ENCODE measurements at regions not wholly inside any gene's neighbourhood (a gene's known extent, or its start where the extent isn't known, plus 50 kb on each side); places are given as distances from the start of the nearest gene placed in this dataset.
A peak's percentile ranks its signal among the peaks of the same experiment; 100 is the strongest.
"Not testable (repeated sequence)": the region's sequence is repeated elsewhere in the genome, so short reads cannot be mapped to it uniquely, and the experiment has no call there.

DNA sequence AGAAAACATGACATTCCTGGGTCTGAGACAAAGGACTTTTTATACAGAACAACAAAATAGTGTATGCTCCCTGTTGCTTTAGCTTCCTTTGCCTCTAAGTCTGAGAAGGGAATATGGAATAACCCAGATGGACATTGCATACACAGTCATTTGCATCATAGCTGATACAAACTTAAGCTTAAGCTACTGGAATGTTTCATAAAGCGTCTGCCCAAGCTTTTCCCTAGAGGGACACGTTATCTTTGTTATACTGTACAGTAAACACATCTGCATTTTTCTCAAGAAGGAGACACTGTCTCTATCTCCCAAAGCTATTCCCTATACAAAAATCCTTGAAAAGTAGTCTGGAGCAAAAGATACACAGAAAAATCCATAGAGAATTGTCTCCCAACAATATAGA, 775.0 kb downstream of the DIPK2A start:
- Histone ChIP-seq H3K4me3 (ENCODE audit: low read length in 2 of 2) (no peak overlapping the region), H3K27ac (ENCODE audit: low read length) (no peak overlapping the region), H3K9ac (ENCODE audit: low read length in 2 of 2) (no peak overlapping the region), H3K27me3 (ENCODE audit: control insufficient read depth in 1 of 2, insufficient read depth in 2 of 2, low read length in 2 of 2) (no peaks in the 10 kb centered on the region), H3K4me1 (ENCODE audit: control insufficient read depth, insufficient read depth, low read length) (no peaks in the 10 kb centered on the region), H3K9me3 (ENCODE audit: control insufficient read depth in 2 of 2, low read length in 2 of 2) (no peaks in the 10 kb centered on the region), H3K36me3 (ENCODE audit: control insufficient read depth in 2 of 2, insufficient read depth in 2 of 2, low read length in 2 of 2) (no peaks in the 10 kb centered on the region)

GRCh38 chr3:144749536-144750253, 778.1 kb downstream of the DIPK2A start:
- not testable (repeated sequence) for H3K36me3 ChIP-seq (ENCODE audit: control insufficient read depth in 2 of 2, insufficient read depth in 2 of 2, low read length in 2 of 2); H3K4me1 ChIP-seq (ENCODE audit: control insufficient read depth, insufficient read depth, low read length); H3K27me3 ChIP-seq (ENCODE audit: control insufficient read depth in 1 of 2, insufficient read depth in 2 of 2, low read length in 2 of 2); H3K27ac ChIP-seq (ENCODE audit: low read length); H3K9me3 ChIP-seq (ENCODE audit: control insufficient read depth in 2 of 2, low read length in 2 of 2); H3K9ac ChIP-seq (ENCODE audit: low read length in 2 of 2); H3K4me3 ChIP-seq (ENCODE audit: low read length in 2 of 2)

DNA sequence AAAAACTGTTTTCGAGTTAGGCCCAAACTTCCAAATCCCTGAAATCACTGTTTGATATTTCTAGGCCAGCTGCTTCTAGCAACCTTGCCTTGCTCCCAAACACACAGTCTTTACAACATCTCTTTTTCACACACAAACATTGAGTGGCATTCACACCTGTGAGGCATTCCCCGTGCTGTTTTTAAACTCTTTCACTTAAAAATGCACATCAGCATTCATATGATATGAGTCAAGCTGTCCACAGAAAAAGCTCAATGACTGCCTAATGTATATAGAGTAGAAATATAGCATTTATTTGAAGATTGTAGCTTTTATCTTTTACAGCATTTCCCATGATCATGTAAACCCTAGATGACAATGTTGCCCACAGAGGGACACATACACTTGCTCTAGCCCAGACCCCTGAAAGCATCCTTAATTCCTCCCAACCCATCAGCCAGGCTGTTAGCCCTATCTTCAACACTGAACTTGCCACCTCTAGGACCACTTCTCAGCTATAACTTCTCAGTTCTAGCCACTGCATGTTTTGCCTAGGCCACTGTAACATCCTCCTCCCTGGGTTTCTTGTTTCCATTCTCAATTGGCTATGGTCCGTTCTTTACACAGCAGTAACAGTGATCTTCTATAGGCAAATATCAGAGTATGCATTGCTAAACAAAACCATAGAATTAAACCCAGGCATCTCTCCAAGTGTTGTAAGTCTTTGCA, 782.6 kb downstream of the DIPK2A start:
- Histone ChIP-seq H3K4me1 (ENCODE audit: control insufficient read depth, insufficient read depth, low read length) (no peaks in the 10 kb centered on the region), H3K27me3 (ENCODE audit: control insufficient read depth in 1 of 2, insufficient read depth in 2 of 2, low read length in 2 of 2) (no peaks in the 10 kb centered on the region), H3K9ac (ENCODE audit: low read length in 2 of 2) (no peak overlapping the region), H3K27ac (ENCODE audit: low read length) (no peak overlapping the region), H3K4me3 (ENCODE audit: low read length in 2 of 2) (no peak overlapping the region), H3K9me3 (ENCODE audit: control insufficient read depth in 2 of 2, low read length in 2 of 2) (no peaks in the 10 kb centered on the region), H3K36me3 (ENCODE audit: control insufficient read depth in 2 of 2, insufficient read depth in 2 of 2, low read length in 2 of 2) (no peaks in the 10 kb centered on the region)

DNA sequence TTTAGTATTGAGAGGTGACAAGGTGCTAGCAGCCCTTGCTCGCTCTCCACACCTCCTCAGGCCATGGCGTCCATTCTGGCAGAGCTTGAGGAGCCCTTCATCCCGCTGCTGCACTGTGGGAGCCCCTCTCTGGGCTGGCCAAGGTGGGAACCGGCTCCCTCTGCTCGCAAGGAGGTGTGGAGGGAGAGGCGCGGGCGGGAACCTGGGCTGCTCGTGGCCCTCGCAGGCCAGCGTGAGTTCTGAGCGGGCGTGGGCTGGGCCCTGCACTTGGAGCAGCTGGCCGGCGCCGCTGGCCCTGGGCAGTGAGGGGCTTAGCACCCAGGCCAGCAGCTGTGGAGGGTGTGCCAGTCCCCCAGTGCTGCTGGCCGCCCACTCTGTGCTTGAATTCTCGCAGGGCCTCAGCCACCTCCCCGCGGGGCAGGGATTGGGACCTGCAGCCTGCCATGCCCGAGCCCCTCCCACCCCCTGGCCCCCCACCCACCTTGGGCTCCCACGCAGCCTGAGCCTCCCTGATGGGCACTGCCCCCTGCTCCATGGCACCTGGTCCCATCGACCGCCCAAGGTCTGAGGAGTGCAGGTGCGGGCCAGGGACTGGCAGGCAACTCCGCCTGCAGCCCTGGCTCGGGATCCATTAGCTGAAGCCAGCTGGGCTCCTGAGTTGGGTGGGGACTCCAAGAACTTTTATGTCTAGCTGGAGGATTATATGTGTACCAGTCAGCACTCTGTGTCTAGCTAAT, 785.2 kb downstream of the DIPK2A start:
- no peaks in the 10 kb centered on the region for H3K36me3 ChIP-seq (ENCODE audit: control insufficient read depth in 2 of 2, insufficient read depth in 2 of 2, low read length in 2 of 2)
- no peak overlapping the region for H3K9ac ChIP-seq (ENCODE audit: low read length in 2 of 2)
- H3K4me3 ChIP-seq (ENCODE audit: low read length in 2 of 2) = no peak overlapping the region
- no peak overlapping the region for H3K27ac ChIP-seq (ENCODE audit: low read length)
- no peaks in the 10 kb centered on the region for H3K9me3 ChIP-seq (ENCODE audit: control insufficient read depth in 2 of 2, low read length in 2 of 2)
- H3K27me3 ChIP-seq (ENCODE audit: control insufficient read depth in 1 of 2, insufficient read depth in 2 of 2, low read length in 2 of 2) = no peaks in the 10 kb centered on the region
- H3K4me1 ChIP-seq (ENCODE audit: control insufficient read depth, insufficient read depth, low read length) = no peaks in the 10 kb centered on the region

GRCh38 chr3:144760831-144761230, 789.2 kb downstream of the DIPK2A start:
- Histone ChIP-seq H3K27me3 (ENCODE audit: control insufficient read depth in 1 of 2, insufficient read depth in 2 of 2, low read length in 2 of 2) (no peaks in the 10 kb centered on the region), H3K9me3 (ENCODE audit: control insufficient read depth in 2 of 2, low read length in 2 of 2) (no peaks in the 10 kb centered on the region), H3K4me3 (ENCODE audit: low read length in 2 of 2) (no peak overlapping the region), H3K4me1 (ENCODE audit: control insufficient read depth, insufficient read depth, low read length) (no peaks in the 10 kb centered on the region), H3K36me3 (ENCODE audit: control insufficient read depth in 2 of 2, insufficient read depth in 2 of 2, low read length in 2 of 2) (no peaks in the 10 kb centered on the region), H3K9ac (ENCODE audit: low read length in 2 of 2) (no peak overlapping the region), H3K27ac (ENCODE audit: low read length) (no peak overlapping the region)

- Histone ChIP-seq H3K4me1 (ENCODE audit: control insufficient read depth, insufficient read depth, low read length) (no peaks in the 10 kb centered on the region), H3K9ac (ENCODE audit: low read length in 2 of 2) (no peak overlapping the region), H3K27ac (ENCODE audit: low read length) (no peak overlapping the region), H3K4me3 (ENCODE audit: low read length in 2 of 2) (no peak overlapping the region), H3K9me3 (ENCODE audit: control insufficient read depth in 2 of 2, low read length in 2 of 2) (no peaks in the 10 kb centered on the region), H3K27me3 (ENCODE audit: control insufficient read depth in 1 of 2, insufficient read depth in 2 of 2, low read length in 2 of 2) (no peaks in the 10 kb centered on the region), H3K36me3 (ENCODE audit: control insufficient read depth in 2 of 2, insufficient read depth in 2 of 2, low read length in 2 of 2) (no peaks in the 10 kb centered on the region)
These were observed 790.5 kb downstream of the DIPK2A start for GRCh38 chr3:144762091-144762490.

DNA sequence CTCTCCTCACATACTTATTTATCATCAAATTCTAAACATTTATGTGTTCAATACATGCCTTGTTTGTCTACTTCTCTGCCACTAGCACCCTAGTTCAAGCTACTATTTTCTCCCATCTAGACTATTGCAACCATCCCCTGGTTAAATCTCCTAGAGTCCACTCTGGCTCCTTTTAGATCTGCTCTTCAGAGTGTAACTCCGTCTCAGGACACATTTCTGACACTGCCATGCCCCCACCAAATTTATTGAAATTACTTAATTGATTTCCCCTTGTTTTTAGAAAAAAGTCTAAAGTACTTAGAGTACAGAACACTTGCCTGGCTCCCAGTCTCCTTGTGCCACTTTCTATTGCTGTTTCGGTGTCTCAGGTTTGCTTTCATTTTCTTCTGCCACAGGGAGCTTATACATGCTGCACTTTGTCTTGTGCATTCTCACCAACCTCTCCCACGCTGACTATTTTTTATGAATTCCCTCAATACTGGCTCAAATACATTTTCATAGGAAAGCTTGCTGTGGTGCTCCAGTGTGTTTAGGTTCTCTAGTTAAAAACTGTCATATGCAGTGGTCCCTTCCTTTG, 792.3 kb downstream of the DIPK2A start:
- no peaks in the 10 kb centered on the region for H3K36me3 ChIP-seq (ENCODE audit: control insufficient read depth in 2 of 2, insufficient read depth in 2 of 2, low read length in 2 of 2)
- no peak overlapping the region for H3K9ac ChIP-seq (ENCODE audit: low read length in 2 of 2)
- H3K27me3 ChIP-seq (ENCODE audit: control insufficient read depth in 1 of 2, insufficient read depth in 2 of 2, low read length in 2 of 2) = no peaks in the 10 kb centered on the region
- no peaks in the 10 kb centered on the region for H3K4me1 ChIP-seq (ENCODE audit: control insufficient read depth, insufficient read depth, low read length)
- H3K4me3 ChIP-seq (ENCODE audit: low read length in 2 of 2) = peak overlapping the region in 1 of 2 donors; percentile 16
- no peaks in the 10 kb centered on the region for H3K9me3 ChIP-seq (ENCODE audit: control insufficient read depth in 2 of 2, low read length in 2 of 2)
- no peak overlapping the region for H3K27ac ChIP-seq (ENCODE audit: low read length)

DNA sequence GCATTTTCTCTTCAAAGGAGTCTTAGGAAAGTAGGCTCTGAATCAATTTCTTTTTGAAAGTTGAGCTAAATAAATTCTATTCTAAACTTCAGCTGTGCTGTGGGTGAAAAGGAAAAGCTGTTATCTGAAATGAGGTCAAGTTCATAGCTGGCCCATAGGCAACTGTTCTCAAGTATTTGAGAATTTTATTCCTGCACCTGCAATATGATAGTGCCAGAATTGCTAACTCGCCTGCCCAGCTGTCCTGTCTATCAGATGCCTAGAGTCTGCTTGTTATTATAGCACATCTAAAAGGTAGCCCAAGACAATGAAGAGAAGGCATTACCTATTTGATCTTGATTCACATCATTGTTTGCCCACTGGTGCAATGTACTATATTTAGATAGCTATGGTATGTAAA, 798.7 kb downstream of the DIPK2A start:
- Histone ChIP-seq H3K36me3 (ENCODE audit: control insufficient read depth in 2 of 2, insufficient read depth in 2 of 2, low read length in 2 of 2) (no peaks in the 10 kb centered on the region), H3K9me3 (ENCODE audit: control insufficient read depth in 2 of 2, low read length in 2 of 2) (no peaks in the 10 kb centered on the region), H3K27ac (ENCODE audit: low read length) (no peak overlapping the region), H3K27me3 (ENCODE audit: control insufficient read depth in 1 of 2, insufficient read depth in 2 of 2, low read length in 2 of 2) (no peaks in the 10 kb centered on the region), H3K4me1 (ENCODE audit: control insufficient read depth, insufficient read depth, low read length) (no peaks in the 10 kb centered on the region), H3K9ac (ENCODE audit: low read length in 2 of 2) (no peak overlapping the region), H3K4me3 (ENCODE audit: low read length in 2 of 2) (no peak overlapping the region)

DNA sequence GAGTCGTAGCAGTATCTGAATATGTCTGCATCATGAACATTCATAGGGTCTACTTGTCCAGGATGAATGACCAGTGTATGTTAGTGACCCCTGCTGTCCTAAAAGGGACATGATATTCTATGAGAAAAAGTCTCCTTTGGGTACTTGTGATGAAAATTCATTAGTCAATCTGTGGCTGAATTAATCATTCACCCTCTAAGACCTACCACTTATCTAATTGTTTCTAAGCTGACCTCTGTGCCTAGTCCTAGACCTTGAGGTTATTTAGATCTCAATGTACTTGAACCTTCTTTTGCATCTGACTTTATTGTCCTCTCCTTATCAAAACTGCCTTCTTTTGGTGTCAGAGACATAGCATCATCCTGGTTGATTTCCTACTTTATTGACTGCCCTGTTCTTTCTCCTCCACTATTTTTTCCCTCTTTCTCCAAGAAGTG, 799.3 kb downstream of the DIPK2A start:
- no peaks in the 10 kb centered on the region for H3K36me3 ChIP-seq (ENCODE audit: control insufficient read depth in 2 of 2, insufficient read depth in 2 of 2, low read length in 2 of 2)
- H3K4me3 ChIP-seq (ENCODE audit: low read length in 2 of 2) = no peak overlapping the region
- no peaks in the 10 kb centered on the region for H3K27me3 ChIP-seq (ENCODE audit: control insufficient read depth in 1 of 2, insufficient read depth in 2 of 2, low read length in 2 of 2)
- no peak overlapping the region for H3K27ac ChIP-seq (ENCODE audit: low read length)
- H3K9me3 ChIP-seq (ENCODE audit: control insufficient read depth in 2 of 2, low read length in 2 of 2) = no peaks in the 10 kb centered on the region
- no peaks in the 10 kb centered on the region for H3K4me1 ChIP-seq (ENCODE audit: control insufficient read depth, insufficient read depth, low read length)
- H3K9ac ChIP-seq (ENCODE audit: low read length in 2 of 2) = no peak overlapping the region

- no peak overlapping the region for H3K27ac ChIP-seq (ENCODE audit: low read length)
- no peak overlapping the region for H3K4me3 ChIP-seq (ENCODE audit: low read length in 2 of 2)
- no peaks in the 10 kb centered on the region for H3K36me3 ChIP-seq (ENCODE audit: control insufficient read depth in 2 of 2, insufficient read depth in 2 of 2, low read length in 2 of 2)
- no peaks in the 10 kb centered on the region for H3K9me3 ChIP-seq (ENCODE audit: control insufficient read depth in 2 of 2, low read length in 2 of 2)
- H3K4me1 ChIP-seq (ENCODE audit: control insufficient read depth, insufficient read depth, low read length) = no peaks in the 10 kb centered on the region
- no peak overlapping the region for H3K9ac ChIP-seq (ENCODE audit: low read length in 2 of 2)
- H3K27me3 ChIP-seq (ENCODE audit: control insufficient read depth in 1 of 2, insufficient read depth in 2 of 2, low read length in 2 of 2) = no peaks in the 10 kb centered on the region
These were observed 799.8 kb downstream of the DIPK2A start for GRCh38 chr3:144771381-144771870.

All from stomach smooth muscle (tissue), 2 donors.